H9 (cell line): ENCODE measurements at regions not wholly inside any gene's neighbourhood (a gene's known extent, or its start where the extent isn't known, plus 50 kb on each side); places are given as distances from the start of the nearest gene placed in this dataset.

Experiments
- DNase-seq: peaks from one replicate; pipeline ENCODE4 v3.0.0-alpha.2; 2017
- H2AFZ ChIP-seq: one replicate; pipeline ENCODE4 v1.6.1; 2013; ENCODE audit warnings: mild to moderate bottlenecking, low read length, control low read depth, moderate library complexity
- H2AK5ac ChIP-seq: 2 replicates; pipeline ENCODE4 v1.6.1; 2013; ENCODE audit warnings: low read length, control low read depth, mixed read lengths; ENCODE audit not compliant: insufficient read length
- H2BK120ac ChIP-seq: one replicate; pipeline ENCODE4 v1.6.1; 2013; ENCODE audit warnings: low read depth, mild to moderate bottlenecking, low read length, control low read depth, inconsistent platforms; ENCODE audit not compliant: poor library complexity, severe bottlenecking
- H2BK12ac ChIP-seq: 2 replicates; pipeline ENCODE4 v1.6.1; 2013; ENCODE audit warnings: low read length, control low read depth, mixed read lengths, low read depth; ENCODE audit not compliant: insufficient read length
- H2BK15ac ChIP-seq: 2 replicates; pipeline ENCODE4 v1.6.1; 2013; ENCODE audit warnings: low read depth, low read length, control low read depth
- H2BK20ac ChIP-seq: one replicate; pipeline ENCODE4 v1.6.1; 2013; ENCODE audit warnings: low read depth, mild to moderate bottlenecking, low read length, control low read depth, inconsistent platforms; ENCODE audit not compliant: poor library complexity, severe bottlenecking
- H2BK5ac ChIP-seq: 2 replicates; pipeline ENCODE4 v1.6.1; 2013; ENCODE audit warnings: low read length, control low read depth, mixed read lengths; ENCODE audit not compliant: insufficient read length
- H3K14ac ChIP-seq: 2 replicates; pipeline ENCODE4 v1.6.1; 2013; ENCODE audit warnings: low read length, control low read depth; ENCODE audit not compliant: insufficient read depth
- H3K18ac ChIP-seq: 2 replicates; pipeline ENCODE4 v1.6.1; 2013; ENCODE audit warnings: low read depth, mild to moderate bottlenecking, mixed read lengths, low read length, control low read depth; ENCODE audit not compliant: insufficient read length
- H3K23ac ChIP-seq: 2 replicates; pipeline ENCODE4 v1.6.1; 2013; ENCODE audit warnings: low read length, control low read depth, mixed read lengths, low read depth; ENCODE audit not compliant: insufficient read length
- H3K23me2 ChIP-seq: 2 replicates; pipeline ENCODE4 v1.6.1; 2013; ENCODE audit warnings: low read depth, mild to moderate bottlenecking, mixed read lengths, low read length, control low read depth; ENCODE audit not compliant: insufficient read length, poor library complexity, severe bottlenecking
- H3K27ac ChIP-seq: 2 replicates; pipeline ENCODE4 v1.5.1; 2013; ENCODE audit warnings: low read length, control low read depth, mixed read lengths, low read depth; ENCODE audit not compliant: insufficient read length
- H3K27me3 ChIP-seq: 2 replicates; pipeline ENCODE4 v1.6.1; 2013; ENCODE audit warnings: low read length, control low read depth, inconsistent platforms; ENCODE audit not compliant: insufficient read depth
- H3K4ac ChIP-seq: 2 replicates; pipeline ENCODE4 v1.6.1; 2013; ENCODE audit warnings: low read depth, mild to moderate bottlenecking, control low read depth, inconsistent platforms, low read length, moderate library complexity
- H3K4me1 ChIP-seq: 2 replicates; pipeline ENCODE4 v1.6.1; 2013; ENCODE audit warnings: low read length, control low read depth, inconsistent platforms; ENCODE audit not compliant: insufficient read depth
- H3K4me2 ChIP-seq: 2 replicates; pipeline ENCODE4 v1.6.1; 2013; ENCODE audit warnings: low read length, control low read depth, mixed read lengths; ENCODE audit not compliant: insufficient read length, insufficient read depth
- H3K56ac ChIP-seq: 2 replicates; pipeline ENCODE4 v1.6.1; 2013; ENCODE audit warnings: low read depth, mild to moderate bottlenecking, mixed read lengths, low read length, control low read depth; ENCODE audit not compliant: insufficient read length
- H3K79me1 ChIP-seq: 2 replicates; pipeline ENCODE4 v1.6.1; 2013; ENCODE audit warnings: low read depth, mild to moderate bottlenecking, moderate library complexity, low read length, control low read depth, inconsistent platforms; ENCODE audit not compliant: insufficient read depth, poor library complexity, severe bottlenecking
- H3K79me2 ChIP-seq: 2 replicates; pipeline ENCODE4 v1.6.1; 2013; ENCODE audit warnings: low read length, control low read depth, inconsistent platforms; ENCODE audit not compliant: insufficient read depth
- H3K9ac ChIP-seq: 2 replicates; pipeline ENCODE4 v1.6.1; 2013; ENCODE audit warnings: low read length, control low read depth, mixed read lengths; ENCODE audit not compliant: insufficient read length; ENCODE audit errors: extremely low read depth
- H3K9me3 ChIP-seq: one replicate; pipeline ENCODE4 v1.6.1; 2013; ENCODE audit warnings: low read depth, low read length, inconsistent platforms; ENCODE audit not compliant: control insufficient read depth
- H3T11ph ChIP-seq: one replicate; pipeline ENCODE4 v1.6.1; 2013; ENCODE audit warnings: mild to moderate bottlenecking, low read length, control low read depth, inconsistent platforms
- H4K20me1 ChIP-seq: one replicate; pipeline ENCODE4 v1.6.1; 2013; ENCODE audit not compliant: control insufficient read depth, insufficient read length, insufficient read depth
- H4K5ac ChIP-seq: 2 replicates; pipeline ENCODE4 v1.6.1; 2013; ENCODE audit warnings: low read depth, mild to moderate bottlenecking, mixed read lengths, low read length, control low read depth; ENCODE audit not compliant: insufficient read length
- H4K8ac ChIP-seq: replicated peaks from 2 replicates; pipeline ENCODE4 v1.6.1; 2013; ENCODE audit warnings: low read length, control low read depth, mixed read lengths, low read depth; ENCODE audit not compliant: insufficient read length
- H4K91ac ChIP-seq: 2 replicates; pipeline ENCODE4 v1.6.1; 2013; ENCODE audit warnings: low read depth, mild to moderate bottlenecking, moderate library complexity, mixed read lengths, low read length, control low read depth; ENCODE audit not compliant: insufficient read length
- H3K27ac Mint-ChIP-seq, 3 experiments: 2 replicates in 2 of 3; 3 replicates in 1 of 3; pipeline ENCODE4 v1.8.0; 2020 to 2021; ENCODE audit warnings: mixed read lengths in 3 of 3, mild to moderate bottlenecking in 1 of 3, moderate library complexity in 1 of 3
- H3K27me3 Mint-ChIP-seq: 2 replicates; pipeline ENCODE4 v1.8.0; 2021; ENCODE audit warnings: low read depth, mild to moderate bottlenecking, moderate library complexity, mixed read lengths
- H3K36me3 Mint-ChIP-seq, 3 experiments: 2 replicates in 2 of 3; 3 replicates in 1 of 3; pipeline ENCODE4 v1.8.0; 2020 to 2021; ENCODE audit warnings: low read depth in 3 of 3, mixed read lengths in 3 of 3; ENCODE audit not compliant: insufficient read depth in 1 of 3
- H3K4me1 Mint-ChIP-seq, 2 experiments: 2 replicates each; pipeline ENCODE4 v1.8.0; 2020; ENCODE audit warnings: mixed read lengths in 2 of 2
- H3K4me3 Mint-ChIP-seq, 2 experiments: 2 replicates in 1 of 2; 3 replicates in 1 of 2; pipeline ENCODE4 v1.8.0; 2020 to 2021; ENCODE audit warnings: mild to moderate bottlenecking in 2 of 2, mixed read lengths in 2 of 2, moderate library complexity in 1 of 2
- H3K9me3 Mint-ChIP-seq, 2 experiments: 2 replicates in 1 of 2; 3 replicates in 1 of 2; pipeline ENCODE4 v1.8.0; 2020; ENCODE audit warnings: mild to moderate bottlenecking in 2 of 2, mixed read lengths in 2 of 2, moderate library complexity in 1 of 2
- WGBS: extraction: QIAGEN DNeasy Blood & Tissue Kit; methylation state at CpG from one replicate; pipeline ENCODE4 v1.1.7; 2013; ENCODE audit warnings: missing lambda C conversion rate, low lambda C conversion rate, mixed read lengths; ENCODE audit not compliant: insufficient read length; ENCODE audit errors: extremely low coverage; 5-methylcytosine and 5-hydroxymethylcytosine counted together
- TF ChIP-seq, protein P1 (sequence below): fragments of 200-600 bp; sonication (generic); conservative IDR thresholded peaks from 3 replicates; pipeline ENCODE4 v1.8.0; 2021; ENCODE audit warnings: antibody characterized with exemption, mild to moderate bottlenecking

GRCh38 chr12:94873734-94874517 lies 129.6 kb downstream of the NDUFA12 start:
- no peak overlapping the region for H2BK120ac ChIP-seq
- no peak overlapping the region for H2BK5ac ChIP-seq
- Mint-ChIP-seq H3K36me3 (no peaks in the 10 kb centered on the region; a peak in 1 of 7 replicates), H3K4me3 (peak overlapping the region; percentile 66 to 90), H3K9me3 (no peaks in the 10 kb centered on the region), H3K27me3 (peaks cover 71% of the 10 kb centered on the region), H3K4me1 (peaks cover 23 to 27% of the 10 kb centered on the region in 2 experiments), H3K27ac (no peak overlapping the region)
- H3K9ac ChIP-seq: no peak overlapping the region
- H3K27me3 ChIP-seq: peaks cover 23% of the 10 kb centered on the region
- no peaks in the 10 kb centered on the region for H3K79me2 ChIP-seq
- H3K14ac ChIP-seq: no peak overlapping the region
- no peak overlapping the region for H2BK15ac ChIP-seq
- no CpG with 5 or more reads among the region's 64 CpGs for WGBS
- H3K23ac ChIP-seq: no peak overlapping the region
- H3K4me1 ChIP-seq: peaks cover 2% of the 10 kb centered on the region; the same call in 1 of the 2 replicates
- H2BK12ac ChIP-seq: no peak overlapping the region
- no peak overlapping the region for H2AFZ ChIP-seq
- no peak overlapping the region for H2AK5ac ChIP-seq
- H4K8ac ChIP-seq: no peak overlapping the region
- no peak overlapping the region for H3K27ac ChIP-seq
- H3T11ph ChIP-seq: no peak overlapping the region
- peak overlapping the region; percentile 76 for H3K4me2 ChIP-seq
- H4K5ac ChIP-seq: no peak overlapping the region
- no peak overlapping the region for H3K56ac ChIP-seq
- no peaks in the 10 kb centered on the region for H4K20me1 ChIP-seq
- H3K18ac ChIP-seq: no peak overlapping the region
- no peak overlapping the region for H3K4ac ChIP-seq
- H3K23me2 ChIP-seq: peaks cover 3% of the 10 kb centered on the region
- TF ChIP-seq, protein P1, sequence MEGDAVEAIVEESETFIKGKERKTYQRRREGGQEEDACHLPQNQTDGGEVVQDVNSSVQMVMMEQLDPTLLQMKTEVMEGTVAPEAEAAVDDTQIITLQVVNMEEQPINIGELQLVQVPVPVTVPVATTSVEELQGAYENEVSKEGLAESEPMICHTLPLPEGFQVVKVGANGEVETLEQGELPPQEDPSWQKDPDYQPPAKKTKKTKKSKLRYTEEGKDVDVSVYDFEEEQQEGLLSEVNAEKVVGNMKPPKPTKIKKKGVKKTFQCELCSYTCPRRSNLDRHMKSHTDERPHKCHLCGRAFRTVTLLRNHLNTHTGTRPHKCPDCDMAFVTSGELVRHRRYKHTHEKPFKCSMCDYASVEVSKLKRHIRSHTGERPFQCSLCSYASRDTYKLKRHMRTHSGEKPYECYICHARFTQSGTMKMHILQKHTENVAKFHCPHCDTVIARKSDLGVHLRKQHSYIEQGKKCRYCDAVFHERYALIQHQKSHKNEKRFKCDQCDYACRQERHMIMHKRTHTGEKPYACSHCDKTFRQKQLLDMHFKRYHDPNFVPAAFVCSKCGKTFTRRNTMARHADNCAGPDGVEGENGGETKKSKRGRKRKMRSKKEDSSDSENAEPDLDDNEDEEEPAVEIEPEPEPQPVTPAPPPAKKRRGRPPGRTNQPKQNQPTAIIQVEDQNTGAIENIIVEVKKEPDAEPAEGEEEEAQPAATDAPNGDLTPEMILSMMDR: no peak
- H4K91ac ChIP-seq: no peak overlapping the region
- no peaks in the 10 kb centered on the region for H3K79me1 ChIP-seq
- no peak overlapping the region for H2BK20ac ChIP-seq
- peak; percentile 55 for DNase-seq
- no peaks in the 10 kb centered on the region for H3K9me3 ChIP-seq
